ENCODE measurements at regions not wholly inside any gene's neighbourhood (a gene's known extent, or its start where the extent isn't known, plus 50 kb on each side); places are given as distances from the start of the nearest gene placed in this dataset.

DNA sequence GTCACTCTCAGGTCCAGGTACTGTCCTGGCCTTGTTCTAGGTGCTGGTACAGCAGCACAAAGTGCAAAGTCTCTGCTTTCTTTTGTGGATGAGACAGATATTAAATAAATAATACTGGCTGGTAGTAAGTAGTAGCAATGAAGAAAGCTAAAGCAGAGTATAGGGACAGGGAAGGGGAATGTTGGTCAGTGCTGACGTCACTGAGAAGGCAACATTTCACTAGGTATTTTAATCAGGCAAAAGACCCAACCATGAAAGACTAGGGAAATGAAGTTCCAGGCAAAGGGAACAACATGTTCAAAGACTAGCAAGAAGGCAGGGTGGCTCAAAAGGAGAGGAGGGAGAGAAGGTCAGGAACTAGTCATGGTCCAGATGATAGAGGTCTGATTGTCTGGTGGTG lies 388.2 kb downstream of the YTHDC2 start:
- no peak for DNase-seq (ENCODE audit: low read depth, low spot score)

GRCh38 chr5:113902917-113903660 lies 389.6 kb downstream of the YTHDC2 start:
- no peak for DNase-seq (ENCODE audit: low read depth, low spot score)

GRCh38 chr5:113909782-113910181 lies 396.3 kb downstream of the YTHDC2 start:
- no peak for DNase-seq (ENCODE audit: low read depth, low spot score)

DNA sequence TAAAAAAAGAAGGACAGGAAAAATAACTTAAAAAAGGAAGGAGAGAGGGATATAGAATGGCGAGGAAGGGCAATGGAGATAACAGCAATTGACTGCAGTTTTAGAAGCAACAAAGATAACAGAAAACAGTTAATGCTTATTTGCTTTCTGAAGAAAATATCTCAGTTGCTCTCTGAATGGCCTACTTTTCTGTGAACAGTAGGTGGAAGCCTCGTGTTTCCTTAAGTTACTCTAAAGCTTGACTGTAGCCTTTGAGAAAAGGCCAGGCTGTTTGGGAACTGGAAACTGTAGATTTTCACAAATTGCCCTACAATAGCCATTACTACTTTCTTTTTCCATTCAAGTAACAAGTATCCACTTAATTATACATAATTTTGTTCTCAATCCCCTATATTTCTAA lies 404.5 kb downstream of the YTHDC2 start:
- no peak for DNase-seq (ENCODE audit: low read depth, low spot score)

GRCh38 chr5:113922343-113922742 lies 408.8 kb downstream of the YTHDC2 start:
- no peak for DNase-seq (ENCODE audit: low read depth, low spot score)

GRCh38 chr5:113935453-113935852 lies 422.0 kb downstream of the YTHDC2 start:
- no peak for DNase-seq (ENCODE audit: low read depth, low spot score)

- DNase-seq (ENCODE audit: low read depth, low spot score), result no peak
Observed at GRCh38 chr5:113937301-113937700, 423.8 kb downstream of the YTHDC2 start.

DNA sequence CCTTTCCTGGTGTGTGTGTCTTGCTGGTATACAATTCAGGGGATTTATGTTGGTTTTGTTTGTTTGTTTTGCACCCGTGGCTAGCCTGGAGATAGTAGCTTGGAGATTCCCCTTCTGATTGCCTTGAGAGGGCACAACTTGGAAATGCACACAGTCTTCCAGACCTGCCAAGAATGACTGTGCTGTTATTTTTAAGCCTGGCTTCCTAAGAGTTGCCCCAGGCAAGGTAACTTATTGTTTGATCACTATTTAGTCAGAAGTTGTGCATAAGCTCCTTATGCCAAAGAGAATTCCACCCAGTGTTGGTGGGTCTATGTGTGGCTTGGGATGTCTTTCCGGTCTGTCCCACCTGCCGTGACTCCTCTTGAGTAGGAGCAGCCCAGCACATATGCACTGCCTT lies 421.9 kb upstream of the KCNN2 start:
- DNase-seq (ENCODE audit: low read depth, low spot score), result no peak

DNA sequence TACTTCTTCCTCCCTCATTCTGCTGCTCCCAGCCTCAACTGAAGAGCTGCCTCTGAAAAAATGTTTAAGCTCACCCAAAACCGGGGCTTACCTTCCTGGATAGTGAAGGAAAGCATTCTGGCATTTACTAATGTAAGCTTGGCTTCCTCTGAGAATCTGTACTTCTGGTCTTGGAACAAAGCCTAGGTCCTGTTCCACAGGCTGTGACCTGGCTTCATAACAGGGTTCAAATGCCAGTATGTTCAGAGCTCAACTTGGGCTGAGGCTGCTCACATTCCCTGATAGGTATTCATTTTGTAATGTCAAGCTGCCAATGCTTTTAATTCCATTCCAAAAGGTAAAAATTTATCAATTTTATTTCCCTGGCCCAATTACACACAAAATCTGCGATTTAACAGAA lies 411.7 kb upstream of the KCNN2 start:
- DNase-seq (ENCODE audit: low read depth, low spot score), result no peak

DNA sequence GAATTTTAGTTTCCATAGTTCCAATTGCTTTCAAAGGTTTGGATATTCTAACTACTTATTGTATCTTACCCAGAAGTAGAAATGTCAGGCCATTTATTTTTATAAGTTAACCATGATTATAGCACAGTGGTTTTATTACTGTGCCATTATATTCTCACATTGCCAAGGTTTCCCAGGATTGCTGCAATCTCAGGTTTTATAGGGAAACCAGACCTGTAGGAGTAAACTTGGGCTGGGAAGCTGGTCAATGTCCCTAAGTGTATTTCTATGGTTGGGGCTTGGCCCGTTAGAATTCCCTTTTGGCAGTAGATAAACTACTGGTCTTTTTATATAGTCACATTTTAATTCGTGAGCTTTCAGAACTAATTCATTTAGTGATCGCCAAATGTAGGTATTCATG lies 396.6 kb upstream of the KCNN2 start:
- DNase-seq (ENCODE audit: low read depth, low spot score), result no peak

- DNase-seq (ENCODE audit: low read depth, low spot score), result no peak
Observed at GRCh38 chr5:113969901-113970300, 392.0 kb upstream of the KCNN2 start.

DNA sequence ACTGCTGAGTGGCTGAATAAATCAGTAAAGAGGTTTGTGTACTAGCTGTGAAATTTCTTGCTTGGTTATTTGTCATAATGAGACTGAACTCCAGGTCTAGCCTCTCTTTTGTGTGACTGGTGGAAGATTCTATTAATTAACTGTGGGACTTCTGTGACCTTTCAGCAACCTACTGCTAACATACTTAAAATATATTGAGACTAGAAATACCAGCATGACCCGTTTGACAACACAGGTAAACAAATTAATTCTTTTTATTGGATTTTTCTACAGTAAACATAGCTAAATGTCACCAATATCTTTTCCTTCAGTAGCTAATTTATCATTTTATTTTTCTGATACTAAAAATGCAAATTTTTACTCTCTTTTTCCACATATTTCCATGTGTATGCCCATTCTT lies 390.4 kb upstream of the KCNN2 start:
- no peak for DNase-seq (ENCODE audit: low read depth, low spot score)

- no peak for DNase-seq (ENCODE audit: low read depth, low spot score)
Observed at GRCh38 chr5:113974976-113975375, 386.9 kb upstream of the KCNN2 start.

DNA sequence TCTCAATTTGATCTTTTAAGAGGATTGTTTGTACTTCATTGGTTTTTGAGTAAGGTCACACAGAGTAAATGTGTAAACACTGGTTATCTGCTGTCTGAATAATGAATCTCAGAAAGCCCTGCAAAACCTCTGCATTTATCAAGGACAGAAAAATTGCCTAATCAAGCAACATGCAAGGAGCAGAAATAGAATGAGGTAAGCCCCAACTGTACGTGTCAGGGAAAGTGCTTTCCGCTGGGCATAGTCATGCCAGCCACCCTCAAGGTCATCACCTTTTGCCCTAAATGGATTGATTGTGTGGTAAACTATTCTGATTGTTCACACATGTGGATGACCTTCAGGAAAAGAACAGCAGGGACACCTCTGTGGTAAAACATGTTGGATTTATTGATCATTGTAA lies 376.9 kb upstream of the KCNN2 start:
- no peak for DNase-seq (ENCODE audit: low read depth, low spot score)

DNA sequence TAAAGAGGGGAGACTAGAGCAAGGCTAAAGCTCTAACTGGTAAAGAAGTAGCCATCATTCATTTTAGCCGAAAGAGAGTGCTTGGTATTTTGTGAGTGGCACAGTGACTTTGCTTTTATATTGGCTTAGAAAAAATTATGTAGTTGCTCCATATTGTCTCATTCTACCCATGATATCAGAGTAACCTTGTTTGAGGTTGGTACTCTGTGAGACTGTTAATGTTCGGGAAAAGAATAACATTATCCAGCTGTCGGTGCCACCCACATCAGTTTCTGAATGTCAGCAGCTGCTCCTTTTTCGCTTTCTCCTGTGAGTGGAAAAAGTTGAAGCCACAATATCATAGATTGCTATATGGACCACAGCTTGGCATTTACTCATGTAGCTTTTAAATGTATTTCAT lies 376.4 kb upstream of the KCNN2 start:
- DNase-seq (ENCODE audit: low read depth, low spot score), result no peak

DNA sequence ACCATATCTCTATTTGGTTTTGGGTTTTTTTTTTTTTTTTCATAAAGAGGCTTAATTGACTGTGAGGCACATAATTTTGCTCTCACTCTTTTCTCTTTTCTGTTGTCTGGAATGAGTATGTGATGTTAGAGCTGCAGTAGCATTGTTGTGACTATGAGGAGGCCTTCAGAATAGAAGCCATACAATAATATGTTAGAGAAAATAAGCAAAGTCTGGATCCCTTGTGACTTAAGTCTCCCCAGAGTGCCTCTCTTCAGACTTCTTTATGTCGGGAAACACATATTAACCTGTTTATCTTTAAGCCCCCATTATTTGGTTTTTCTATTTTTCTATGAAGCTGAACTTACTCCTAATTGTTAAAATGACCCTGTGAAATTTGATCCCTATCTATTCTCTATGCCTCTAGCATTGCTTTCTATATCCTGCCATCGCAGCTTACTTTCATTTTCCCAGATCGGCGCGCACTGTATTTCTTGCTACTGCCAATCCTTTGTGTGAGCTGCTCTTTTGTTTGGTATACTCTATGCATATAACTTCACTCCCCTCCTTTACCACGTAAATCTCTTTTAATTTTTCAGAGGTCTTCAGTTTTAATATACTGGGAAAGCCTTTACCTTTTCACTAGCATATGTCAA lies 372.5 kb upstream of the KCNN2 start:
- no peak for DNase-seq (ENCODE audit: low read depth, low spot score)

- no peak for DNase-seq (ENCODE audit: low read depth, low spot score)
Observed at GRCh38 chr5:113989913-113990305, 372.0 kb upstream of the KCNN2 start.

- no peak for DNase-seq (ENCODE audit: low read depth, low spot score)
Observed at GRCh38 chr5:114001076-114001475, 360.8 kb upstream of the KCNN2 start.

GRCh38 chr5:114006582-114006981 lies 355.3 kb upstream of the KCNN2 start:
- DNase-seq (ENCODE audit: low read depth, low spot score), result no peak

DNA sequence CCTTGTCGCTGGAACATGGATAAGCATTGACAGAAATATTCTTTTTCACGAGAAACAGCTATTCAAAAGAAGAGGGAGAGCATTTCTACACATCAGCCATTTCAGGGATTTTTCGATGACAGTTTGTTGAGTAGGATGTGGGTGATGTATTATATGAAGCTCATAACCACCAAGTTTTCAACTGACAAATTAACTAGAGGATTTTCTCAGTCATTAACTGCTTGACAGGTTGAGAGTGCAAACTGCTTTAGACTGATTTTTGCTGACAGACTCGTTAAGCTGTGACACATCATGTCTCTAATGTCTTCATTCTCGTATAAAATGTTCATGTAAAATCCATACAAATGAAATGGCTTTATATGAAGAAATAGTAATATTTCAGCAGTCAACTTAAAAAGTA lies 354.2 kb upstream of the KCNN2 start:
- no peak for DNase-seq (ENCODE audit: low read depth, low spot score)

DNA sequence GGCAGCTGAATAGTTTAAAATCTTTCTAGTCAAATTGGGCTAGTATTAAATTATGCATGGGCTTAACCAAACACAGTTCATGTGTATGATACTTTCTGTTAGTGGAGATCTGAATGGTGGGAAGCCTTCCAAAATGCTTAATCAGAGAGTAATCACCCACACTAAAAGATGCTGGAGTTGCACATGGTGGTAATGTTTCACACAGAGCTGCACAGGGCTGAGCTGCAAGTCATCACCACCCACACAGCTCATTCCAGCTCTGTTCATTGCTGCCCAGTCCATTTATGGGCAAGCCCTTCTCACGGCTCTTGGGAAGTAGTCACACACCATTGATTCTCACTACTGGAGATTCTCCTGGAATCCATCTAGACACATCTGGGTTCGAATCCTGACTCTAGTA lies 351.5 kb upstream of the KCNN2 start:
- DNase-seq (ENCODE audit: low read depth, low spot score), result no peak

DNA sequence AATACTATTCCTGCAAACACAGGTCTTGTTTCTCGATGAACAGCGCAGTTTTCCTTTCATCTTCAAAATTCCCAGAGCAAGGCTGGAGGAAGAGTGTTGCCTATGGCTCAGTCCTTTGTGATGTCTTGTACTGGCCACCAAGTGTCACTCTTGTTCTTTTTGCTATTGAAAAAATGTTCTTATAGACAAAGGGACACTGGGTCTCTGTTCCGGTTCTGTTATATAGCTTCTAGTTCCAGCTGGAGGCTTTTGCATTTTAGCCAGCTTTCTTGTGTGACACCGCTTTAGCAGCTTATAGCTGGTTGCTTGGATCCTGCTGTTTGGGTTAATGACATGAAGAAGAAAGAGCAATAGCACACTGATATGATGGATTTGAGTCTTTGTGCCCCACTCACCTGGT lies 343.7 kb upstream of the KCNN2 start:
- DNase-seq (ENCODE audit: low read depth, low spot score), result no peak

GRCh38 chr5:114038756-114039155 lies 323.1 kb upstream of the KCNN2 start:
- DNase-seq (ENCODE audit: low read depth, low spot score), result no peak
